HepG2 (cell line): ENCODE measurements at regions not wholly inside any gene's neighbourhood (a gene's known extent, or its start where the extent isn't known, plus 50 kb on each side); places are given as distances from the start of the nearest gene placed in this dataset.
A peak's percentile ranks its signal among the peaks of the same experiment; 100 is the strongest.

Experiments used
- ATAC-seq: fragments of 200-7000 bp; cut with Tn5 transposase; 3 replicates; pipeline ENCODE4 v1.9.1; 2020; ENCODE audit warnings: mild to moderate bottlenecking, moderate library complexity
- BruUV-seq: library from RNA; stranded (reverse); fragments of 400-500 nt; replicated peaks from 2 replicates; lab custom pipeline; 2021; lab: Mats Ljungman, UMichigan
- CTCF ChIA-PET: fragments of 300-600 bp; formaldehyde crosslinking; extraction: SDS; loops from one replicate; lab custom pipeline; 2021; ENCODE audit warnings: low total read pairs, inconsistent platforms, low intra/inter-chr PET ratio; lab: Yijun Ruan, JAX
- POLR2A ChIA-PET: fragments of 350-600 bp; sonication (Branson Sonifier 250); formaldehyde crosslinking; loops from one replicate; lab custom pipeline; 2020; ENCODE audit warnings: antibody characterized with exemption, inconsistent platforms; lab: Yijun Ruan, JAX
- DNase-seq: peaks from one replicate; pipeline ENCODE4 v3.0.0-alpha.2; 2015; ENCODE audit warnings: low spot score
- FAIRE-seq: peaks from 3 replicates; lab custom pipeline; 2011; peaks lifted over from hg19 to GRCh38; lab: Jason Lieb, UNC
- H2AFZ ChIP-seq: one replicate; pipeline ENCODE4 v1.6.1; 2011; ENCODE audit warnings: low read length, inconsistent platforms
- H3K27ac ChIP-seq: fragments of 300-600 bp; 3 replicates; pipeline ENCODE4 v1.8.0; 2011; ENCODE audit warnings: mixed run types, mild to moderate bottlenecking, mixed read lengths, low read length, inconsistent platforms; ENCODE audit not compliant: insufficient read depth; ENCODE audit errors: extremely low read length
- H3K27me3 ChIP-seq, 2 experiments: fragments of 200-600 bp in 1 of 2; 2 replicates in 1 of 2; 3 replicates in 1 of 2; pipeline versions ENCODE4 v1.6.0 to v1.8.0; 2011; ENCODE audit warnings: low read length in 2 of 2, mild to moderate bottlenecking in 2 of 2, moderate library complexity in 2 of 2, inconsistent platforms in 1 of 2; ENCODE audit not compliant: insufficient read depth in 2 of 2, control insufficient read depth in 1 of 2
- H3K36me3 ChIP-seq, 2 experiments: fragments of 200-600 bp in 1 of 2; replicated peaks in 1 of 2; 2 replicates in 1 of 2; 3 replicates in 1 of 2; pipeline versions ENCODE4 v1.5.1 to v1.8.0; 2011; ENCODE audit warnings: low read length in 2 of 2, inconsistent platforms in 1 of 2; ENCODE audit not compliant: insufficient read depth in 2 of 2, control insufficient read depth in 1 of 2
- H3K4me1 ChIP-seq: 2 replicates; pipeline ENCODE4 v1.5.1; 2012; ENCODE audit warnings: low read length, inconsistent platforms; ENCODE audit not compliant: insufficient read depth
- H3K4me2 ChIP-seq: 2 replicates; pipeline ENCODE4 v1.6.0; 2011; ENCODE audit warnings: low read depth, low read length, inconsistent platforms
- H3K4me3 ChIP-seq, 3 experiments: fragments of 200-600 bp in 1 of 3; sonication (generic), shearing (Covaris generic) in 1 of 3; replicated peaks in 1 of 3; 2 replicates each; pipeline ENCODE4 v1.5.1; 2011 to 2016; ENCODE audit warnings: low read length in 3 of 3, inconsistent platforms in 2 of 3, low read depth in 2 of 3, mild to moderate bottlenecking in 2 of 3, control low read depth in 1 of 3, mixed read lengths in 1 of 3; ENCODE audit not compliant: insufficient read depth in 1 of 3
- H3K79me2 ChIP-seq: one replicate; pipeline ENCODE4 v1.6.1; 2011; ENCODE audit warnings: low read length, inconsistent platforms; ENCODE audit not compliant: insufficient read depth
- H3K9ac ChIP-seq: 2 replicates; pipeline ENCODE4 v1.6.0; 2011; ENCODE audit warnings: mild to moderate bottlenecking, low read depth, low read length, inconsistent platforms; ENCODE audit not compliant: insufficient read depth
- H3K9me3 ChIP-seq: 2 replicates; pipeline ENCODE4 v1.5.1; 2012; ENCODE audit warnings: mild to moderate bottlenecking, low read length
- H4K20me1 ChIP-seq: 2 replicates; pipeline ENCODE4 v1.6.0; 2011; ENCODE audit warnings: inconsistent platforms, mild to moderate bottlenecking, low read length, moderate library complexity; ENCODE audit not compliant: insufficient read depth
- ARID2 ChIP-seq: sonication (generic); formaldehyde crosslinking; IDR thresholded peaks from 2 replicates; pipeline ENCODE4 v1.8.1; 2022; ENCODE audit warnings: mild to moderate bottlenecking, missing genetic modification reagents, borderline replicate concordance
- HBP1 ChIP-seq: IDR thresholded peaks from 2 replicates; pipeline ENCODE4 v1.6.1; 2016; ENCODE audit warnings: low read depth, control low read depth
- HDAC6 ChIP-seq: fragments of 200-600 bp; sonication (generic); IDR thresholded peaks from 2 replicates; pipeline ENCODE4 v1.7.0; 2017; ENCODE audit warnings: mild to moderate bottlenecking, antibody characterized with exemption, low read length, low read depth
- MAFK ChIP-seq, 2 experiments: IDR thresholded peaks in 1 of 2; conservative IDR thresholded peaks in 1 of 2; 2 replicates each; pipeline ENCODE4 v1.6.1; 2011; ENCODE audit warnings: improper control_type of control experiment in 2 of 2, low read length in 2 of 2
- THRA ChIP-seq: sonication (generic); formaldehyde crosslinking; IDR thresholded peaks from 2 replicates; pipeline ENCODE4 v1.4.0; 2020; ENCODE audit warnings: missing genetic modification reagents, borderline replicate concordance
- TOE1 ChIP-seq: sonication (generic); formaldehyde crosslinking; IDR thresholded peaks from 2 replicates; pipeline ENCODE4 v1.4.0; 2020; ENCODE audit warnings: mild to moderate bottlenecking, missing genetic modification reagents
- ZNF251 ChIP-seq: sonication (generic); formaldehyde crosslinking; IDR thresholded peaks from 2 replicates; pipeline ENCODE4 v1.9.0; 2021; ENCODE audit warnings: mild to moderate bottlenecking, missing genetic modification reagents
- ZNF441 ChIP-seq: sonication (generic); formaldehyde crosslinking; IDR thresholded peaks from 2 replicates; pipeline ENCODE4 v1.7.0; 2021; ENCODE audit warnings: missing genetic modification reagents, borderline replicate concordance
- WGBS: methylation state at CpG from one replicate; pipeline ENCODE4 v1.1.6; 2017; ENCODE audit warnings: low lambda C conversion rate; 5-methylcytosine and 5-hydroxymethylcytosine counted together
- in situ Hi-C: cut with HindIII; loops from 2 replicates; pipeline ENCODE4 v1.10.0; 2017; ENCODE audit warnings: low pct_unique_long_range_greater_than_20kb; ENCODE audit not compliant: extremely low pct_ligation_motif_present
- intact Hi-C: fragments of 100-400 bp; cut with micrococcal nuclease; formaldehyde crosslinking; loops from one replicate; pipeline ENCODE4 v1.10.0; 2022; ENCODE audit not compliant: unreplicated experiment
- TF ChIP-seq, protein P1 (sequence below): sonication (generic); formaldehyde crosslinking; IDR thresholded peaks from 2 replicates; pipeline ENCODE4 v1.8.1; 2023; ENCODE audit warnings: mild to moderate bottlenecking, missing genetic modification reagents
- TF ChIP-seq, protein P2 (sequence below): sonication (generic); formaldehyde crosslinking; IDR thresholded peaks from 2 replicates; pipeline ENCODE4 v1.8.0; 2022; ENCODE audit warnings: missing genetic modification reagents, low read depth, mild to moderate bottlenecking, borderline replicate concordance

GRCh38 chr14:85451421-85451820 is 78.5 kb upstream of the FLRT2 start:
- H3K9me3 ChIP-seq = peaks cover 51% of the 10 kb centered on the region
- no peak overlapping the region for H3K4me2 ChIP-seq
- no peak for FAIRE-seq
- H3K9ac ChIP-seq = no peak overlapping the region
- BruUV-seq = no TSS peak
- DNase-seq = no peak
- peaks cover 7% of the 10 kb centered on the region; the same call in 1 of the 2 replicates for H3K4me1 ChIP-seq
- no peak overlapping the region for H2AFZ ChIP-seq
- ChIA-PET CTCF (no interaction called here), POLR2A (no interaction called here)
- H3K4me3 ChIP-seq = no peak overlapping the region
- no peak for TF ChIP-seq HDAC6
- TF ChIP-seq TOE1 (CRISPR knock-in tag) = no peak
- TF ChIP-seq, protein P1, sequence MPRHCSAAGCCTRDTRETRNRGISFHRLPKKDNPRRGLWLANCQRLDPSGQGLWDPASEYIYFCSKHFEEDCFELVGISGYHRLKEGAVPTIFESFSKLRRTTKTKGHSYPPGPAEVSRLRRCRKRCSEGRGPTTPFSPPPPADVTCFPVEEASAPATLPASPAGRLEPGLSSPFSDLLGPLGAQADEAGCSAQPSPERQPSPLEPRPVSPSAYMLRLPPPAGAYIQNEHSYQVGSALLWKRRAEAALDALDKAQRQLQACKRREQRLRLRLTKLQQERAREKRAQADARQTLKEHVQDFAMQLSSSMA (CRISPR knock-in tag) = no peak
- no peak for TF ChIP-seq ARID2 (CRISPR knock-in tag)
- TF ChIP-seq MAFK (conservative IDR thresholded peaks at IDR 0.05 in 1 of 2, IDR thresholded peaks at IDR 0.05 in 1 of 2; ENCODE audit: low read length in 2 of 2) = 0 out of 4 replicates have a peak, but pooled peaks of 1 of the 2 experiments have one; percentile 3
- TF ChIP-seq, all 625 proteins: peak for 1
- intact Hi-C loops (no loop called here), in situ Hi-C loops (no loop called here)
- H4K20me1 ChIP-seq = no peaks in the 10 kb centered on the region
- no peaks in the 10 kb centered on the region for H3K36me3 ChIP-seq
- H3K79me2 ChIP-seq = no peaks in the 10 kb centered on the region
- H3K27ac ChIP-seq = no peak overlapping the region
- no peak for ATAC-seq
- H3K27me3 ChIP-seq = no peaks in the 10 kb centered on the region

DNA sequence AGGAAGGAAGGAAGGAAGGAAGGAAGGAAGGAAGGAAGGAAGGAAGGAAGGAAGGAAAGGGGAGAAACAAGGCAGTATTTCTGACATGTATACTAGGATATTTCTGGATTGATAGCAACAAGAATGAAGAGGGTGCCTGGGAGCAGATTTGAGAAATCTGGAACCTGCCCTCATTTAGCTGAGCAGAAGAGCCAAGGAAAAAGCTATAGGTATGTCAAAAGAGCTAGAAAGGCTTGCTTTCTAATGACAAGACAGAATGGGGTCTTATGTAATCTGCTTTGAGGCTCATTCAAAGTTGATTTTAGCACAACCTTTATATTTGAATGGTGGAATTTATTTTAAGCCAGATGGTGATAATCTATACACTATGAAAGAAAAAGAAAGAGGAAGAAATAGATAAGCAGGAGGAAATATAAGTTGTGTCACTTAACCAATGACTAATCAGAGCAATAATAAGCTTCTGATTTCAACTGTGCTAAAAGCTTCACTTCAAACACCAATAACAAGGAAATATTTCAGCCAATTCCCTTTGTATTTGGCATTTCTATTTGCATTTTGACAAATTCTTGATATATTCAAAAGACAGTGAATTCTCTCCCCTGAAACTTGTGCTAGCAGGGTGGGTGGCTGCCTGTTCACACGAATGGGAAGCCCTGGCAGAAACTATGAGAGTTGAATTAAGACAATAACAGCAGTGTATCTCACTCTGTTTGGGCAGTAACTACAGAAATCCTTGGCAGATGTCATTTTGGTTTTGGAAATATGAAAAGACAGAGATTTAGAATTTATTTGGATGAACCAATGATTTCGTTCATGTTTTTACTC is 76.3 kb upstream of the FLRT2 start:
- no peak overlapping the region for H3K4me3 ChIP-seq
- H3K27me3 ChIP-seq = no peaks in the 10 kb centered on the region
- ATAC-seq (no peak), DNase-seq (no peak), FAIRE-seq (no peak)
- no peak overlapping the region for H3K4me2 ChIP-seq
- POLR2A ChIA-PET = no interaction called here
- TF ChIP-seq ZNF441 = no peak
- TF ChIP-seq HBP1 (CRISPR knock-in tag) = no peak
- no peak for TF ChIP-seq THRA (CRISPR knock-in tag)
- TF ChIP-seq, protein P2, sequence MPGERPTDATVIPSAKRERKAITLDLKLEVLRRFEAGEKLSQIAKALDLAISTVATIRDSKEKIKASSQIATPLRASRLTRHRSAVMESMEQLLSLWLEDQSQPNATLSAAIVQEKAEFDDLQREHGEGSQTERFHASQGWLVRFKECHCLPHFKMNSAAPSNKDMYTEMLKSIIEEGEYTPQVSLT (CRISPR knock-in tag) = no peak
- TF ChIP-seq ZNF251 = no peak
- H3K4me1 ChIP-seq = peaks cover 7% of the 10 kb centered on the region; the same call in 1 of the 2 replicates
- in situ Hi-C loops = no loop called here
- intact Hi-C loops = loop anchor here (2.0 kb wide), 1 partner anchor 19 kb away; no protein-coding TSS in a partner anchor
- no peak overlapping the region for H3K9ac ChIP-seq
- 11% methylated on average over 2 of the region's 2 CpGs for WGBS
- no peak overlapping the region for H3K27ac ChIP-seq
- H3K79me2 ChIP-seq = no peaks in the 10 kb centered on the region
- no peaks in the 10 kb centered on the region for H4K20me1 ChIP-seq
- BruUV-seq = no TSS peak
- no peaks in the 10 kb centered on the region for H3K36me3 ChIP-seq
- CTCF ChIA-PET = no interaction called here
- H2AFZ ChIP-seq = no peak overlapping the region
- peaks cover 58% of the 10 kb centered on the region for H3K9me3 ChIP-seq
